ENCODE measurements at regions not wholly inside any gene's neighbourhood (a gene's known extent, or its start where the extent isn't known, plus 50 kb on each side); places are given as distances from the start of the nearest gene placed in this dataset.
"Not testable (repeated sequence)": the region's sequence is repeated elsewhere in the genome, so short reads cannot be mapped to it uniquely, and the experiment has no call there.

GRCh38 chr12:14032191-14032590 is 50.8 kb upstream of the GRIN2B start:
- intact Hi-C loops (cut with micrococcal nuclease); H3K4me1 Mint-ChIP-seq (ENCODE audit: low read depth); DNase-seq (ENCODE audit: low spot score); H3K27ac Mint-ChIP-seq; H3K4me3 Mint-ChIP-seq (ENCODE audit: low read depth); H3K9me3 Mint-ChIP-seq; H3K27me3 Mint-ChIP-seq (ENCODE audit: low read depth); H3K36me3 Mint-ChIP-seq (ENCODE audit: low read depth): not testable (repeated sequence)

GRCh38 chr12:14043776-14044175 is 62.4 kb upstream of the GRIN2B start:
- Mint-ChIP-seq H3K4me1 (ENCODE audit: low read depth) (no peaks in the 10 kb centered on the region), H3K27me3 (ENCODE audit: low read depth) (no peaks in the 10 kb centered on the region), H3K4me3 (ENCODE audit: low read depth) (no peak overlapping the region), H3K27ac (no peak overlapping the region), H3K9me3 (no peaks in the 10 kb centered on the region), H3K36me3 (ENCODE audit: low read depth) (no peaks in the 10 kb centered on the region)
- intact Hi-C loops (cut with micrococcal nuclease) = no loop called here
- no peak for DNase-seq (ENCODE audit: low spot score)

GRCh38 chr12:14048941-14049545 is 67.6 kb upstream of the GRIN2B start:
- no peak overlapping the region for H3K4me3 Mint-ChIP-seq (ENCODE audit: low read depth)
- H3K4me1 Mint-ChIP-seq (ENCODE audit: low read depth) = no peaks in the 10 kb centered on the region
- intact Hi-C loops (cut with micrococcal nuclease) = no loop called here
- DNase-seq (ENCODE audit: low spot score) = no peak
- H3K9me3 Mint-ChIP-seq = no peaks in the 10 kb centered on the region
- no peaks in the 10 kb centered on the region for H3K36me3 Mint-ChIP-seq (ENCODE audit: low read depth)
- H3K27me3 Mint-ChIP-seq (ENCODE audit: low read depth) = no peaks in the 10 kb centered on the region
- no peak overlapping the region for H3K27ac Mint-ChIP-seq

GRCh38 chr12:14057895-14058294 is 76.5 kb upstream of the GRIN2B start:
- no peak overlapping the region for H3K4me3 Mint-ChIP-seq (ENCODE audit: low read depth)
- no peaks in the 10 kb centered on the region for H3K4me1 Mint-ChIP-seq (ENCODE audit: low read depth)
- no peaks in the 10 kb centered on the region for H3K9me3 Mint-ChIP-seq
- no peak for DNase-seq (ENCODE audit: low spot score)
- H3K36me3 Mint-ChIP-seq (ENCODE audit: low read depth) = no peaks in the 10 kb centered on the region
- H3K27me3 Mint-ChIP-seq (ENCODE audit: low read depth) = no peaks in the 10 kb centered on the region
- no peak overlapping the region for H3K27ac Mint-ChIP-seq
- intact Hi-C loops (cut with micrococcal nuclease) = no loop called here

DNA sequence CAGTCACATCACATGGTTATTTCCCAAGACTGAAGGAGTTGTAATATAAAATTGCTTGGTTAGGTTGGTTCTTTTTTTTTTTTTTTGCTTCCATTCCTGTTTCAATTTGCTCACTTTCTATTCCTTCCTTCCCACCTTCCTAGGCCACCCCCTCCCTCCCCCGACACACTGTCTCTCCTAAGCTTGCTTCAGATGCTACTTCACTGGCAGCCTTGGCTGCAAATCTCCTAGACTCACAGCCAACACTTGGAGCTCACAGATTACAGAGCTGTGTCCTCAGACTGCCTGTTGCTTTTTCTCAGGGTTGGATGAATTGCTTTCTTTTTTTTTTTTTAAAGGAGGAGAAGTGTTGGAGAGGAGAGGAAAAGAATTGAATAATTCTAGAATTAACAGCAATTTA is 77.3 kb upstream of the GRIN2B start:
- H3K9me3 Mint-ChIP-seq = no peaks in the 10 kb centered on the region
- no peaks in the 10 kb centered on the region for H3K36me3 Mint-ChIP-seq (ENCODE audit: low read depth)
- DNase-seq (ENCODE audit: low spot score) = no peak
- no peaks in the 10 kb centered on the region for H3K27me3 Mint-ChIP-seq (ENCODE audit: low read depth)
- H3K27ac Mint-ChIP-seq = no peak overlapping the region
- intact Hi-C loops (cut with micrococcal nuclease) = no loop called here
- H3K4me1 Mint-ChIP-seq (ENCODE audit: low read depth) = no peaks in the 10 kb centered on the region
- H3K4me3 Mint-ChIP-seq (ENCODE audit: low read depth) = no peak overlapping the region

GRCh38 chr12:14059548-14059947 is 78.1 kb upstream of the GRIN2B start:
- Mint-ChIP-seq H3K27me3 (ENCODE audit: low read depth) (no peaks in the 10 kb centered on the region), H3K9me3 (no peaks in the 10 kb centered on the region), H3K4me3 (ENCODE audit: low read depth) (no peak overlapping the region), H3K36me3 (ENCODE audit: low read depth) (no peaks in the 10 kb centered on the region), H3K27ac (no peak overlapping the region), H3K4me1 (ENCODE audit: low read depth) (no peaks in the 10 kb centered on the region)
- no peak for DNase-seq (ENCODE audit: low spot score)
- intact Hi-C loops (cut with micrococcal nuclease) = no loop called here

- no peak for DNase-seq (ENCODE audit: low spot score)
- Mint-ChIP-seq H3K27ac (no peak overlapping the region), H3K36me3 (ENCODE audit: low read depth) (no peaks in the 10 kb centered on the region), H3K4me3 (ENCODE audit: low read depth) (no peak overlapping the region), H3K27me3 (ENCODE audit: low read depth) (no peaks in the 10 kb centered on the region), H3K9me3 (no peaks in the 10 kb centered on the region), H3K4me1 (ENCODE audit: low read depth) (no peaks in the 10 kb centered on the region)
- intact Hi-C loops (cut with micrococcal nuclease) = no loop called here
Observed at GRCh38 chr12:14065616-14066015, 84.2 kb upstream of the GRIN2B start.

GRCh38 chr12:14066021-14066420 is 84.6 kb upstream of the GRIN2B start:
- no peaks in the 10 kb centered on the region for H3K9me3 Mint-ChIP-seq
- H3K36me3 Mint-ChIP-seq (ENCODE audit: low read depth) = no peaks in the 10 kb centered on the region
- no peak for DNase-seq (ENCODE audit: low spot score)
- H3K27me3 Mint-ChIP-seq (ENCODE audit: low read depth) = no peaks in the 10 kb centered on the region
- no peak overlapping the region for H3K27ac Mint-ChIP-seq
- intact Hi-C loops (cut with micrococcal nuclease) = no loop called here
- no peaks in the 10 kb centered on the region for H3K4me1 Mint-ChIP-seq (ENCODE audit: low read depth)
- H3K4me3 Mint-ChIP-seq (ENCODE audit: low read depth) = no peak overlapping the region

- H3K9me3 Mint-ChIP-seq = no peaks in the 10 kb centered on the region
- no peaks in the 10 kb centered on the region for H3K36me3 Mint-ChIP-seq (ENCODE audit: low read depth)
- no peaks in the 10 kb centered on the region for H3K4me1 Mint-ChIP-seq (ENCODE audit: low read depth)
- H3K4me3 Mint-ChIP-seq (ENCODE audit: low read depth) = no peak overlapping the region
- no peak overlapping the region for H3K27ac Mint-ChIP-seq
- H3K27me3 Mint-ChIP-seq (ENCODE audit: low read depth) = no peaks in the 10 kb centered on the region
- intact Hi-C loops (cut with micrococcal nuclease) = no loop called here
- DNase-seq (ENCODE audit: low spot score) = no peak
Observed at GRCh38 chr12:14068961-14069360, 87.6 kb upstream of the GRIN2B start.

- H3K27ac Mint-ChIP-seq = no peak overlapping the region
- intact Hi-C loops (cut with micrococcal nuclease) = no loop called here
- DNase-seq (ENCODE audit: low spot score) = no peak
- H3K27me3 Mint-ChIP-seq (ENCODE audit: low read depth) = no peaks in the 10 kb centered on the region
- H3K4me3 Mint-ChIP-seq (ENCODE audit: low read depth) = no peak overlapping the region
- H3K4me1 Mint-ChIP-seq (ENCODE audit: low read depth) = no peaks in the 10 kb centered on the region
- no peaks in the 10 kb centered on the region for H3K9me3 Mint-ChIP-seq
- no peaks in the 10 kb centered on the region for H3K36me3 Mint-ChIP-seq (ENCODE audit: low read depth)
Observed at GRCh38 chr12:14071833-14072232, 90.4 kb upstream of the GRIN2B start.

GRCh38 chr12:14072987-14073386 is 91.6 kb upstream of the GRIN2B start:
- Mint-ChIP-seq H3K27me3 (ENCODE audit: low read depth) (no peaks in the 10 kb centered on the region), H3K9me3 (no peaks in the 10 kb centered on the region), H3K4me1 (ENCODE audit: low read depth) (no peaks in the 10 kb centered on the region), H3K36me3 (ENCODE audit: low read depth) (no peaks in the 10 kb centered on the region), H3K27ac (no peak overlapping the region), H3K4me3 (ENCODE audit: low read depth) (no peak overlapping the region)
- intact Hi-C loops (cut with micrococcal nuclease) = no loop called here
- no peak for DNase-seq (ENCODE audit: low spot score)

- no peak overlapping the region for H3K4me3 Mint-ChIP-seq (ENCODE audit: low read depth)
Observed at GRCh38 chr12:14075797-14076393, 94.5 kb upstream of the GRIN2B start.

GRCh38 chr12:14076538-14076937 is 95.1 kb upstream of the GRIN2B start:
- Mint-ChIP-seq H3K27me3 (ENCODE audit: low read depth) (no peaks in the 10 kb centered on the region), H3K4me1 (ENCODE audit: low read depth) (no peaks in the 10 kb centered on the region), H3K27ac (no peak overlapping the region), H3K9me3 (no peaks in the 10 kb centered on the region), H3K36me3 (ENCODE audit: low read depth) (no peaks in the 10 kb centered on the region), H3K4me3 (ENCODE audit: low read depth) (no peak overlapping the region)
- intact Hi-C loops (cut with micrococcal nuclease) = no loop called here
- DNase-seq (ENCODE audit: low spot score) = no peak

More at GRCh38 chr12:14075797-14076393, 94.5 kb upstream of the GRIN2B start:
- Mint-ChIP-seq H3K27ac (no peak overlapping the region), H3K4me1 (ENCODE audit: low read depth) (no peaks in the 10 kb centered on the region), H3K27me3 (ENCODE audit: low read depth) (no peaks in the 10 kb centered on the region), H3K36me3 (ENCODE audit: low read depth) (no peaks in the 10 kb centered on the region), H3K9me3 (no peaks in the 10 kb centered on the region)
- intact Hi-C loops (cut with micrococcal nuclease) = no loop called here
- no peak for DNase-seq (ENCODE audit: low spot score)

- DNase-seq (ENCODE audit: low spot score) = no peak
- intact Hi-C loops (cut with micrococcal nuclease) = no loop called here
- Mint-ChIP-seq H3K4me1 (ENCODE audit: low read depth) (no peaks in the 10 kb centered on the region), H3K27ac (no peak overlapping the region), H3K27me3 (ENCODE audit: low read depth) (no peaks in the 10 kb centered on the region), H3K9me3 (peaks cover 4% of the 10 kb centered on the region), H3K4me3 (ENCODE audit: low read depth) (no peak overlapping the region), H3K36me3 (ENCODE audit: low read depth) (no peaks in the 10 kb centered on the region)
Observed at GRCh38 chr12:14086838-14087237, 105.4 kb upstream of the GRIN2B start.
